Esophagus squamous epithelium (tissue), 4 donors: ENCODE measurements at regions not wholly inside any gene's neighbourhood (a gene's known extent, or its start where the extent isn't known, plus 50 kb on each side); places are given as distances from the start of the nearest gene placed in this dataset.

Experiments used
- POLR2A ChIP-seq, 4 donors: fragments of 450-650 bp; IDR thresholded peaks; one replicate each; pipeline ENCODE4 v1.6.1; 2017; ENCODE audit warnings: antibody characterized with exemption in 4 of 4, mild to moderate bottlenecking in 4 of 4, moderate library complexity in 3 of 4
- TF ChIP-seq, protein P1 (sequence below), 6 experiments: fragments of 450-650 bp in 4 of 6; fragments of 200-600 bp in 2 of 6; sonication (generic) in 2 of 6; IDR thresholded peaks; one replicate each; pipeline ENCODE4 v1.5.1; 2016 to 2019; ENCODE audit warnings: antibody characterized with exemption in 6 of 6, mild to moderate bottlenecking in 4 of 6, moderate library complexity in 4 of 6

GRCh38 chr2:46846536-46846935 lies 69.1 kb downstream of the MCFD2 start:
- TF ChIP-seq, protein P1, sequence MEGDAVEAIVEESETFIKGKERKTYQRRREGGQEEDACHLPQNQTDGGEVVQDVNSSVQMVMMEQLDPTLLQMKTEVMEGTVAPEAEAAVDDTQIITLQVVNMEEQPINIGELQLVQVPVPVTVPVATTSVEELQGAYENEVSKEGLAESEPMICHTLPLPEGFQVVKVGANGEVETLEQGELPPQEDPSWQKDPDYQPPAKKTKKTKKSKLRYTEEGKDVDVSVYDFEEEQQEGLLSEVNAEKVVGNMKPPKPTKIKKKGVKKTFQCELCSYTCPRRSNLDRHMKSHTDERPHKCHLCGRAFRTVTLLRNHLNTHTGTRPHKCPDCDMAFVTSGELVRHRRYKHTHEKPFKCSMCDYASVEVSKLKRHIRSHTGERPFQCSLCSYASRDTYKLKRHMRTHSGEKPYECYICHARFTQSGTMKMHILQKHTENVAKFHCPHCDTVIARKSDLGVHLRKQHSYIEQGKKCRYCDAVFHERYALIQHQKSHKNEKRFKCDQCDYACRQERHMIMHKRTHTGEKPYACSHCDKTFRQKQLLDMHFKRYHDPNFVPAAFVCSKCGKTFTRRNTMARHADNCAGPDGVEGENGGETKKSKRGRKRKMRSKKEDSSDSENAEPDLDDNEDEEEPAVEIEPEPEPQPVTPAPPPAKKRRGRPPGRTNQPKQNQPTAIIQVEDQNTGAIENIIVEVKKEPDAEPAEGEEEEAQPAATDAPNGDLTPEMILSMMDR (IDR thresholded peaks at IDR 0.05): no peak
- TF ChIP-seq POLR2A (IDR thresholded peaks at IDR 0.05): no peak
